ENCODE measurements at regions not wholly inside any gene's neighbourhood (a gene's known extent, or its start where the extent isn't known, plus 50 kb on each side); places are given as distances from the start of the nearest gene placed in this dataset.

GRCh38 chr10:120282421-120282820, 174.6 kb upstream of the PLPP4 start:
- TF ChIP-seq CTCF (IDR thresholded peaks at IDR 0.05; ENCODE audit: low read depth, low read length, poor library complexity, severe bottlenecking) (no peak), EZH2phosphoT487 (IDR thresholded peaks at IDR 0.05; ENCODE audit: borderline replicate concordance, low read length) (no peak)
